GM21717 (cell line): ENCODE measurements at regions not wholly inside any gene's neighbourhood (a gene's known extent, or its start where the extent isn't known, plus 50 kb on each side); places are given as distances from the start of the nearest gene placed in this dataset.
"Not testable (repeated sequence)": the region's sequence is repeated elsewhere in the genome, so short reads cannot be mapped to it uniquely, and the experiment has no call there.

ENCODE experiments used
- ATAC-seq: cut with Tn5 transposase; IDR thresholded peaks from one replicate; pipeline ENCODE4 v1.9.1; 2021; ENCODE audit warnings: mild to moderate bottlenecking, moderate library complexity; ENCODE audit not compliant: unreplicated experiment

DNA sequence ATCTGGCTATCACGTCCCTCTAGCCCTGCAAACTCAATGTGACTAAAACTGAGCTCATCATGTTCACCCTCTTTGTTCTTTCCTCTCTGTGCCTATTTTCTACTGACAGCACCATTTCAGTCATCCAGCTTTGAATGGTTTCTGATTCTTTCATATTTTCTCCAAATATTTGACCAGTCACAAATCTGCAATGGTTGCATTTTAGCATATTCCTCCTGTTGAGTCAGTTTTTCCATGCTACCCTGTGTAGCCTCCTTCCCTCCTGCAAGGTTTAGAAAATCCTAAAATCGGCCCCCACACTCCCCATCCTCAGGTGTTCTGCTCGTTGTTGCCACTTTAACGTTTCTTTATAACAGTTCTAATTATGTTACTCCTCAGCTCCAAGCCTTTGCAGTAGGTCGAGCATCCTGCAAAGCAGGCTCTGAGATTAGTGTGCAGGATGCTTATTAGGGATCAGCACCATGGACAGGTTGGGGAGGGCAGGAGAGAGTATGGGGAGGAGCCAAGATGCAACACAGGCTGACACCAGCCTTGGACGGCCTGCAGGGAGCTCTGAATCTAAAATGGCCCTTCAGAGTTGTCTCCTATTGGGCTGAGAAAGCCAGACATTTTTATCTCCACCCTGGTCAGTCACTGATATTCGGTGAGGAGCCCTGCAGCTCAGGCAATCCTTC, 531.0 kb upstream of the COBL start:
- no peak for ATAC-seq

DNA sequence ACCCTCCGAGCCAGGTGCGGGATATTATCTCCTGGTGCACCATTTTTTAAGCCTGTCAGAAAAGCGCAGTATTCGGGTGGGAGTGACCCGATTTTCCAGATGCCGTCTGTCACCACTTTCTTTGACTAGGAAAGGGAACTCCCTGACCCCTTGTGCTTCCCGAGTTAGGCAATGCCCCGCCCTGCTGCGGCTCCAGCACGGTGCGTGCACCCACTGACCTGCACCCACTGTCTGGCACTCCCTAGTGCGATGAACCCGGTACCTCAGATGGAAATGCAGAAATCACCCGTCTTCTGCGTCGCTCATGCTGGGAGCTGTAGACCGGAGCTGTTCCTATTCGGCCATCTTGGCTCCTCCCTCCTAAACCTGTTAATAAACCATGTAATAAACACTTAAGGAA, 522.5 kb upstream of the COBL start:
- not testable (repeated sequence) for ATAC-seq

DNA sequence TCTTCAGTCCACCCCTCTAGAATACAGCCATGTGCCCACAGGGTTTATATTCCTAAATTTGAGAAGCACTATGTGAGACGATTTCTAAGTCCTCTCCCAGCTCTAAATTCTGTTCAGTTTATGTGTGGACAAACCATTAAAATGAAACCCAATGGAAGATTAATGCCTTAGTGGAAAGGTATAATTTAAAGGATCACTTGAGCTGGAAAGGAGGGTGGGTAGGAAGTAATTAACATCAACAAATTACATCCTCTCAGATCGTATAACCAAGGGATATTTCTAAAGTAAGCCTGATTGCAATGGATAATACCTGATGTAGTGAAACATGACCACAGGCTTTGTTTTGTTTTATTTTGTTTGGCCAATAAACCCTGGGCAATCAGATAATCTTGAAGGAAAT, 511.0 kb upstream of the COBL start:
- ATAC-seq = no peak

DNA sequence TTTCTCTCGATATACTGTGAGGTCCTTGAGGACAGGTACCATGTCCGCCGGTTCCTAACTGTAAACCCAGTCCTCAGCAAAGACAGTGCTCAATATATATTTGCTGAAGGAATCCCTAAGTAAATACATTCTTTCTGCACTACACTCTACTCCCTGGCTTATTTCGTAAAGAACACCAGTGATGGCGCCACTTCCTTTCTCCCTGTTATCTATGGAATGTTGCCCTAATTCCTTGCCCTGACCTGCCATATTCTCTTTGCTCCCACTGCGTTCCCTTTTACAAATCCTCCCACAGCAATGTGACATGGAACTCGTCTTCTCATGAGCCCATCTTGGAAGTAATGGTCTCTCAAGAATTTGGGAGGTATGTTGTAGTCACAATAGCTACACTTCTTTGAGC, 507.4 kb upstream of the COBL start:
- ATAC-seq = no peak

DNA sequence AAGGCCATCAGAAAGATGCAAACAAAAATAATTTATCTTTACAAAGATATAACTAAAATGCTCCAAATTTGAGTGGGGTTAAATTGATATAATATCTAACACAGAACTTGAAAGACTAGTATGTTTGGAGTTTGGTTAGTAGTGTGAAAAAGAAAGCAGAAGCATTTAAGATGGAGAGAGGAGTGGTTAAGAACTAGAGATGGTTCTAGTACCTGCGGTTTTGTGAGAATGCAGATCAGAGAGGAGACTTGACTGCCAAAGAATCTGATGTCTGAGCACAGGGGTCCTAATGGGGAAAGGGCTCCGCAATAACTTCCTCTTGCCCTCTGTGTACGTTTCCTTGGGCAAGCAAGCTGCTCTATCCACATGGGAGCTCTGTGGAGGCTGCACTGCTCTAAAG, 506.8 kb upstream of the COBL start:
- no peak for ATAC-seq

DNA sequence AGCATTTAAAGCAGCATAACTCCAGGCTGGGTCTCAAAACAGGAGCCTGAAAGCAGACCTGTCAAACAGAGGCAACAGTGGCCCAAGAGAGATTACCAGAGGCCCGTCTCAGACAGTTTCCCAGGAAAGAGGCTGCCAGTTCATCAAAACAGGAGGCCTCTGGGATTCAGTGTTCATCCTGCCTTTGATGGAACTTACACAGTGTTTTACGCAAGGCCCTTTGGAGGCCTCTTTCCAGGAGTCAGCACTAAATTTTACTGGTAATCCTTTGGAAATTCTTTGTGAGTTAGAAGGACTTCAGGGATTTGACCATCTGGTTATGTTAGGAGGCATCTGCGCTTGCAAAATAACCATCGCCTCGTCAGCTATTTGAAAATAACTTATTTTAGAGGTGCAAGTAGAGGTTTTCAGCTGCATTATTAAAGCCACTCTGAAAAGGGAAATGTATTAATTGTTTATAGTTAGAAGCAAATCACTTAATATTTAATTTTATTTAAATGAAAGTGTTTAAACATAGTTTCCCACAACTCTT, 501.2 kb upstream of the COBL start:
- no peak for ATAC-seq

DNA sequence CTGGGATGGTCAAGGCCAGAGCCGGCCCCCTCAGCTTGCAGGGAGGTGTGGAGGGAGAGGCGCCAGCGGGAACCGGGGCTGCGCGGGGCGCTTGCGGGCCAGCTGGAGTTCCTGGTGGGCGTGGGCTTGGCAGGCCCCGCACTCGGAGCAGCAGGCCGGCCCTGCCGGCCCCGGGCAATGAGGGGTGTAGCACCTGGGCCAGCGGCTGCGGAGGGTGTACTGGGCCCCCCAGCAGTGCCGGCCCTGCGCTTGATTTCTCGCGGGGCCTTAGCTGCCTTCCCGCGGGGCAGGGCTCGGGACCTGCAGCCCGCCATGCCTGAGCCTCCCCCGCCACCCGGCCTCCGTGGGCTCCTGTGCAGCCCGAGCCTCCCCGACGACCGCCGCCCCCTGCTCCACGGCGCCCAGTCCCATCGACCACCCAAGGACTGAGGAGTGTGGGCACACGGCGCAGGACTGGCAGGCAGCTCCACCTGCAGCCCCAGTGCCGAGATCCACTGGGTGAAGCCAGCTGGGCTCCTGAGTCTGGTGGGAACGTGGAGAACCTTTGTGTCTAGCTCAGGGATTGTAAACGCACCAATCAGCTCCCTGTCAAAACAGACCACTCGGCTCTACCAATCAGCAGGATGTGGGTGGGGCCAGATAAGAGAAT, 489.3 kb upstream of the COBL start:
- not testable (repeated sequence) for ATAC-seq

DNA sequence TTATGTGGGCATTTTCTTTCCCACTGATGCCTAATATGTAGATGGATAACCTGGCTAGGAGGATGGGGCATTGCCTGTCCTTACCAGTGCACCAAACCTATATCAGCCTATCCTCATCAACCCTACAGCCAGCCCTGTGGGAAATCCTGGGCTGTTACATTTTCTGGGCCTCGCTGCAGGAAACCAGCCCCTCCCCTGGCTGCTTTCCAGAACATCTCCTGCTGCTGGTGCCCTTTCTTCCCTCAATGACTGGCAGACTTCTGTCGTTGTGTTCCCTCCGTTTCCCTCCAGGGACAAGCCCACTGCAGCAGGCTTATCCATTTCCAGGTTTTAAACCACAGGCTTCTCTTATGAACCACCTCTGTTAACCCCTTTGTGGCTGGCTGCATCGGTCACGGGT, 486.1 kb upstream of the COBL start:
- ATAC-seq = no peak

DNA sequence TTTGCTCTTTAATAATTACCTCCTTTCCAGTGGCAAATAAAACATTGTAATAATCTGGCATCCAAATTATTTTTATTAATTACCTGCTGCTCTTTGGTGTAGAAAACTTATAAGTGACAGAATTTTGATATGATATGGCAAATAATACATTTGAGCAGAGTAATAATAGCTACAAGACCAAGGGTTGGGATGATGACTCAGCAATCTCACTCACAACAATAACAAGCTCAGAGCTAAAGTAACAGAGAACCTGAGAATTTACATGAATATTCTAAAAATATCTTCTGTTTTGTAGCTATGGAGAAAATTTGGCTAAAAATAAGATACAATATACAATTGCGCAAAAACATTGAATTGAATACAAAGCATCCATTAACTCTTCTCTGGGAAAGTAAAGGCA, 480.8 kb upstream of the COBL start:
- no peak for ATAC-seq

DNA sequence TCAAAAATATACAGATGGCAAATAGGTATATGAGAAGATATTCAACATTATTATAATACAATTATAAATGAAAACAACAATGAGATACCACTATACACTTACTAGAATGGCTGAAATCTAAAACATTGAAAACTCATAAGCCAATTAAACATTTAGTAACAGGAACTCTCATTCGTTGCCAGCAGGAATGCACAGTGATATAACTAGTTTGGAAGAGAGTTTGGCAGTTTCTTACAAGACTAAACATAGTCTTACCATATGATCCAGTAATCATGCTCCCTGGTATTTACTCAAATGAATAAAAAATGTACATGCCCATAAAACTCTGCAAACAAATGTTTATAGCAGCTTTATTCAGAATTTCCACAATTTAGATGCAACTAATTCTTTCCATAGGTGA, 476.2 kb upstream of the COBL start:
- ATAC-seq = no peak

DNA sequence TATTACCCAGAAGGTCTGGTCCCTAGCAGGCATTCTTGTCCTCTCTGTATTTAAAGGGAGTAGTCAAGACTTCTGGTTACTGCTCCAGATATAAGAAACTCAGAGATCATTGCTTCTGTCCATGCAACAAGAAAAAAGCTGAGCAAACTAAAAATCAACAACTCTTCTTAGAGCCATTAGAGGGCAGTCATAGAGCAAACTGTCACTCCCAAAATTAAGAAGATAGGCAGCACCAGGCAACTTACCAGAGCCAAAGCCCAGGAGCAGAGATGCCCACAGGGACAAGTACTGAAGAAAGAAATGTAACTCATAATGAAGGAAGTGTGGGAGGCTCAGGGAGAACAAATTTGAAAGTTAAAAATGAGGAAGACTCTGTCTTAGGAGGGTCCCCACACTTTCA, 472.9 kb upstream of the COBL start:
- no peak for ATAC-seq

DNA sequence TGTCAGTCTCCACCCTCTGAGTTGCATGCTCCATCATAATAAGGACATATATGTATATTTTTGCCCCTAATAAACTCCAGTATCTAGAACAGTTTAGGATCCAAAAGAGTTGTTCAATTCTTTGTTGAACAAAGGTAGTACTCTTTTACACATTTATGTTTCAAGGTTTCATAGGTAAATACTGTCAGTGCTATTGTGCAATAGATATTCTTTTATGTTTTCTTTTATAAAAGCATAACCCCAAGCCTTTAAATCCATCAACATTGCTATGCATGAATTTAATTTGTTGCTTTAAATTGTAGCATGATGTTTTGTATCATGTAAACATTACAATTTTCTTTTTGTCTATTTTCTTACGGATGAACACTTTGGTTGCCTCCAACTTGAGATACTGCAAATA, 469.7 kb upstream of the COBL start:
- no peak for ATAC-seq

DNA sequence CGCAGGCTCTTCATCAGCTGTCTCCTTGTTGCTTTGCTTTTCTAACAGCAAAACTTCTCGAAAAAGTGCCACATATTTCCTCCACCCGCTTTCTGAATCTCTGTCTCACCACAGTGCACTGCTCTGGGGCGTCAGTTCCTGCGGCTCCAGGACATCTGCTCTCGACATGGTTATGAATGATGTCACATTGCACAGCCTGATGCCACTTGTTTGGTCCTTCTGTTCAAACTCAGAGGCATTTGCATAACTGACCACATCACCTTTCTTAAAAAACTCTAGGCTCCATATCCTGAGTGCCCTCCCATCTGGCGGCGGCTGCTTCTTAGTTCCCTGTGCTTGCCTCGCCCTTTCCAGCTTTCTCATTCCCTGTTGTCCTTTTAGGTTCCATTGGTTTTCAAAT, 469.3 kb upstream of the COBL start:
- no peak for ATAC-seq

DNA sequence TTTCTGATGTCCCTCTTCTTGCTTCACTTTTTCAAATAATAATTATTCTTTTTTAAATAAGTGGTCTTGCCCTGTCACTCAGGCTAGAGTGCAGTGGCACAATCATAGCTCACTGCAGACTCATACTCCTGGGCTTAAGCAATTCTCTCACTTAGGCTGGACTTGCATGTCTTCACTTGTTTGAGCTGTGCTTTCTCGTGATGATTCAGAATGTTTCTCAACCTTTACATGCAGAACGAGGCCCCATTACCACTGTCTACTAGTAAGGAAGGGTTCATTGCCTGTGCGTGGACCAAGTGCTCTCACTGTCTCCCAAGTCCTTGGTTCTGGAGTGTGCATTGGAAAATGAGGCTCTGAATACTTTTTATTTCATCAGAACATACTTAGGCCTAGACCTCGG, 468.6 kb upstream of the COBL start:
- ATAC-seq = no peak

DNA sequence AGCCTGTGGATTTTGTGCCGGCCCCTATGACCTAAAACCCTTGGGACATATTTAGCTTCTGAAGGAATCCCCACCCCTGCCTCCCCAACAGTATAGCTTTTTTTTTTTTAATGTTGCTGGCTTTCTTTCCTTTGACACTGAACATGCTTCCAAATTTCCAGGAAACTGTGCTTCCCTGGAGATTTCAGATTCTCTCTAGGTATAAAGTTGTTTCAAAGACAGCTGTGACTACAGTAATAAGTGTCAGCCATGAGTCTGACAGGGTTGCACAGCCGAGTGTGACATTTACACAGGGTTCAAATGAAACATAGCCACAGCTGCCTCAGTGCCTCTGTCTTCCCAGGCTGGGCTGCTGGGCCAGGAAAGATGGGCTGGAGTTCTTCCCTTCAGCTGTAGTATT, 466.6 kb upstream of the COBL start:
- ATAC-seq = no peak

DNA sequence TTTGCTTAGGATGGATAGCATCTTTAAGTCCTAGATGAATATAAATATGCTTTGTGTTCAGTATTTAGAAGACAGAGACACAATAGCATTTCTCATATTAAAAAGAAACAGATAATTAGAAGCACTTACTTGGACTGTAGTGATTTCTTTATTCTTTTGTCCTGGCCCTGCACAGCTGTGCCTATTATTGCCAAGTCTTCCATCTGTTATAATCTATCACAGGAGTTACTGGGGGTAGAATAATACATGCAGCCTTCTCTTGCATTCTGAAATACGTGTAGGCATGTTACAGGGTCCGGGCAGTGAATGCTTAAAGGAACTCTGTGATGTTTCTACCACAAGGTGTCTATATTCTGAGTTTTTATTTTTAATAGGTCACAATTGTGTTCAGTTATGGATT, 461.5 kb upstream of the COBL start:
- ATAC-seq = no peak

DNA sequence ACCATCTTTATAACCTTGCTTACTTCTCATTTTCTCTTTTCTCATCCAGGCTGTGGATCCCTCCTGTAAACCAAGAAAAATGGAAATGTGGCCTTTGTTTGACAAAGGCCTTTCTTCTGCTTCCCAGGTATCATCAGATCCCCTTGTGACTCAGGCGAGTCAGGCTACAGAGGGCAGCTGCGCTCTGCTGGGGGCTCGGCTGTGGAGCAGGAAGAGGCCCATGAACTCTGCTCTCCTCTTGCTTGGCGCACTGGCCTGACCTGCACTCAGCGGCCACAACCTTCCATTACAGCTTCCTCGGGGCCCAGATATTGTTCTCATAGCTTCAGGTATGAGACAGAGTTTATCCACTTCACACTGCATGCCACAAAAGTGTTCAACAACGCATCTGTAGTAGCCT, 457.6 kb upstream of the COBL start:
- no peak for ATAC-seq

DNA sequence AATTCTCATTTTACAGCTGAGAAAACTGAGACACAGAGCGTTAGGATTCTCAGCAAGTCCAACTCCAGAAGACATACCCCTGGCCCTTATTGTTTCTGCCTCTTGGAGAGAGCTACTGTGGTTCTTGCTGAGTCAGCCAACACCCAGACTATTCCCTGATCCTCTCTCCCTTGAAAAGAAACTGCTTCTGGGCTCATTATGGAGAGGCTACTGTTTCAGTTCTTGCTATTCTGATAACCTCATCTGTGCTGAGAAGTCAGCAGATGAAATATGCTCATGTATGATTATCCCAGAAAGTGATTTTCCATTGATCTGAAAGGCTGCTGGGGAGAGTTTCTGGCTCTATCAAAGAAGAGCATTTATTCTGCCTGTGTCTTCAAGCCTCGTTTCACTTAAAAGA, 455.6 kb upstream of the COBL start:
- no peak for ATAC-seq

DNA sequence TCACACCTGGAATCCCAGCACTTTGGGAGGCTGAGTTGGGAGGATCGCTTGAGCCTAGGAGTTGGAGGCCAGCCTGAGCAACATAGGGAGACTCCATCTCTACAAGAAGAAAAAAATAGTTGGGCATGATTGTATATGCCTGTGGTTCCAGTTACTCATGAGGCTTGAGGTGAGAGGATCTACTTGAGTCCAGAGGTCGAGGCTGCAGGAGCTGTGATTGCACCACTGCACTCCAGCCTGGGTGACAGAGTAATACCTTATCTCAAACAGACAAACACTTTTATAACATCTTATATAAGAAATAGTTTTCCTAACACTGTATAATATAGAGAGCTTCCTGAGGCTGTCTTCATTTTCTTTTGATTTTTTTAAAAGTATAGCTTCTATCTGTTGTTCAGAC, 448.4 kb upstream of the COBL start:
- no peak for ATAC-seq

DNA sequence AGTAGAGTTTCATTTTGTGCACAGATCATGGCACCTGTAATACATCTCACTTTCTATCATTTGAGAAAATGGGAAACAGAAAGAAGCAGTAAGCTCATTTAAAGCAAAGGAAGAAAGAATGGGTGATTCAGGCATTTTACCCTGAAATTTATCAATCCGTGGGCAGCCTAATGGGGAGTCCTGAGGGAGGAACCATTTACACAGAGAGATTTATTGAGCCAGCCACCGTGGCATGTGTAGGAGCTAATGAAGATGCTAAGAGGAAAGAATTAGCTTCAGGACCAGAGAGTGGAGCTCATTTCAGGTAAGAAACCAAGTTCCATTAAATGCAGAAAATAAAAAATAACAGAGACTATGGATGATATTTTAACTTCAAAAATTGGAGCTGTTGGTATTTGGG, 443.4 kb upstream of the COBL start:
- ATAC-seq = no peak

DNA sequence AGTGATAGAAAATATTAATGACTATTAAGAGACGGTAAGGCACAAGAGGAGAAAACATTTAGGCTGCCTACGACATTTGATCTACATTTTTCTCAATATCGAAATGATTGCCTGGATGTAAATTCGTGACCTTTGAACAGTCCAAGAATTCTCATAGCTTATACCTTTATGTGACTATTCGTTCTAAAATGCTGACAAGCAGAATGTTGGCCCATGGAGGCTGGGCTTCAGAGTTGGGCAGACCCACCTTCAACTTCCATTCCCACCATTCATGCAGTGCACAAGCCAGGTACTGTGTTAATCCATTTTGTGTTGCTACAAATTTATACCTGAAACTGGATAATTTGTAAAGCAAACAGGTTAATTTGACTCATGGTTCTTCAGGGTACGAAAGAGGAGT, 441.4 kb upstream of the COBL start:
- ATAC-seq = no peak

DNA sequence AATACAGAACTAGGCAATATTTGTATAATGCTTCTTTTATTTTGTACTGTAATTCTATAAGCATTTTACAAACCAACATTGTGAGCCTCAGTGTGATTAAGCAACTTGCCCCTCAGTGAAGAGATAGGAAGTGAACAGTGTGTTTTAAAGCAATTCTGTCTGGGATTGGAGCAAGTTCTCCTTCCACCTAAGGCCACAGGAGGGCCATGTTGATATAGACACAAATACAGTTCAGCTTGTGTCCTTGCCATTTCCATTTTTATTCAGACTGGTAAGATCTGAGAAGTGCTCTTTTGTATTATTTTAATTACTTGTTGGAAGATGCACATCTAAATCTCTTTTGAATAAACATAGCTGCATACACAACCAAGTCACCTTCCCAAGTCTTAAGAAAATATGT, 416.3 kb upstream of the COBL start:
- ATAC-seq = no peak

DNA sequence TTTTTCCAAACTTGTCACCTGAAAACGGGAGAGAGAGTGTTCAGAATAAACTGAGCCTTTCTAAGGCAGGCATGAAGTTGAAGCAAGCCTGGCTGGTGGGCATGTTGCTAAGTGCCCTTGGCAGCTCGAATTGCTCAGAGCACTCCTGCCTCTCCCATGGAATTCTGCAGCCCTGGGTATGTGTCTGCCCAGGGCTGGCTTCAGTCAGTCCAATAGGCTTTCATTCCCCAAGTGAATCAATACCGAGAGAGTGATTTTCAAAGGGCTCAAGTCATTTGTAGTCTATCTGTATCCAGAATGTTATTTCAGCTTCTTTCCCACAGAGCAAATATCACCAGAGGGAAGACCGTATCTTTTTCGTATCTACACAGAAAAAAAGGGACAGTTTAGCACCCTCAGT, 415.5 kb upstream of the COBL start:
- ATAC-seq = no peak
